ENCODE measurements at regions not wholly inside any gene's neighbourhood (a gene's known extent, or its start where the extent isn't known, plus 50 kb on each side); places are given as distances from the start of the nearest gene placed in this dataset.

DNA sequence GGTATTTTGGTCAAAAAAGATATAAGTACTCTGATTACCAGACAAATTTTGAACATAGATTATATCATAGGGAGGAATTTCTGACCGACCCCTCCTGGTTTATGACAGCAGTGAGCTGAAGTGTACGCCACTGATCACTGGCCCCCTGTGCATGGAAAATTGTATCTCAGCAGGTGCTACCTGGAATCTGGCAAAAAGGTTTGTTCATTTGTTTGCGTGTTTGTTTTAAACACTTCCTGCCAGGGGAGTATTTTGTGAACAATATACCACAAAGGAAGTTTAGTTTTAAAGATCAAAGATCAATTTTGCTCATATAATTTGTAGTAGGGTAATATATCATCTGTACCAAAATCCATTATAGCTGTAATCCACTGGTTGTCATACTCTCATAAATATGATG is 219.7 kb upstream of the TENM3 start:
- Histone ChIP-seq H3K36me3 (ENCODE audit: insufficient read depth, low read length) (no peaks in the 10 kb centered on the region), H3K4me3 (ENCODE audit: low read depth, low read length) (no peak overlapping the region), H3K4me1 (ENCODE audit: control insufficient read depth, insufficient read depth, low read length, unreplicated experiment) (no peaks in the 10 kb centered on the region), H2AFZ (ENCODE audit: low read length, unreplicated experiment) (peak overlapping the region; percentile 70), H3K27ac (ENCODE audit: low read depth, low read length) (no peak overlapping the region), H3K79me2 (ENCODE audit: control insufficient read depth, insufficient read depth, low read length, unreplicated experiment) (no peaks in the 10 kb centered on the region), H3K27me3 (ENCODE audit: insufficient read depth, low read length) (no peaks in the 10 kb centered on the region)

DNA sequence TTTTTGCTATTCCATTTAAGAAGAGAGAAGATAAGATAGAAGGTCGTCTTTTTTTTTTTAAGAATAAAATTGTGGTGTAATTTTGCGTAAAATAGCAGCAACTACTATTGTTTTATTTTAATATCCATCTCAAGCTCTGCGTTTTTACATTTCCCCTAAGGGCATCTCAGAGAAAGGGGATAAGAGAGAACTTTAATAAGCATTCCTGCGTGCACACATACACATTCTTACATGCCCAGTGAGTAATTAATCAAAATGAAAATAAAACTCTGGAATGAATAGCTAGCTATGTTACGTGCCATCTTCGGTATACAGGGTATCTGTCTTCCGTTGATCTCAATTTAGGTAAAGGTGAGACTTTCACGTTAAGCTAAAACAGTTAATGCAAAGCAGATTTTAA is 200.3 kb upstream of the TENM3 start:
- H3K4me3 ChIP-seq (ENCODE audit: low read depth, low read length): no peak overlapping the region
- H3K27ac ChIP-seq (ENCODE audit: low read depth, low read length): no peak overlapping the region
- H3K36me3 ChIP-seq (ENCODE audit: insufficient read depth, low read length): no peaks in the 10 kb centered on the region
- no peaks in the 10 kb centered on the region for H3K27me3 ChIP-seq (ENCODE audit: insufficient read depth, low read length)
- H3K79me2 ChIP-seq (ENCODE audit: control insufficient read depth, insufficient read depth, low read length, unreplicated experiment): no peaks in the 10 kb centered on the region
- no peak overlapping the region for H2AFZ ChIP-seq (ENCODE audit: low read length, unreplicated experiment)
- no peaks in the 10 kb centered on the region for H3K4me1 ChIP-seq (ENCODE audit: control insufficient read depth, insufficient read depth, low read length, unreplicated experiment)

DNA sequence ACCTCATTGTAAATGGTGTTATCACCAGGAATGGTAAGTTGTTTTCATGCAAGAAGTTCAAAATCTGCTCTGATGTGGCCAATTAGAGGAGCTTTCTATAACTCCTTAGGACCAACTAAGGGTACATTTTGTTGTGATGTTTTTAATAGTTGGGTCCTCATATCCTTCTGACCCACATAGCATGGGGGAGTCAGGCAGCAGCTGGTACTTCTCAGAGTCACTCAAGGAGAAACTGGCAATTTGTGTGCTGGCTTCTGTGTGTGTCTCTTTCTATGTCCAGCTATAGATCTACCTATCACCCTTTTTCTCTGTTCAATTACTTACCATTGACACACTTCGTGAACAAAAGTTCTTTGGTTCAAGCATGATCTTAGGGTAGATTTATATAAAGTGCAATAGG is 194.3 kb upstream of the TENM3 start:
- H3K79me2 ChIP-seq (ENCODE audit: control insufficient read depth, insufficient read depth, low read length, unreplicated experiment): no peaks in the 10 kb centered on the region
- H2AFZ ChIP-seq (ENCODE audit: low read length, unreplicated experiment): no peak overlapping the region

DNA sequence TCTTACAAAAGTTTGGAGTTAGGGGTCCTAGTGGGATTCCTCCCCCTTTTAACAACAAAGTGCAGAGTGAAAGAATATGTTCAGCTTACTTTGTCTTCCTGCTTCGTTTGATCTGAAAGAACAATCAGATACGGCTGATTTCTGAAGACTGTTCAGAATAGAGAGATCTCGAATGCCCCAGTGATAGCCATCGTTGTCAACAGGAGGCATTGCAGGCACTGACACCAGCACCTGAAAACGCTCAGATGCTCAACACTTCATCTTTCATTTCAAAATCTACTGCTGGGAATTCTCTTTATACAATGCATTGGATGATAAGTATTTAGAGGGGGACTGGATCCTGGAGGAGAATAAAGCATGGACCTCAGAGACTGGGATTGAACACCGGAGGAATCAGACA is 186.3 kb upstream of the TENM3 start:
- no peaks in the 10 kb centered on the region for H3K27me3 ChIP-seq (ENCODE audit: insufficient read depth, low read length)
- H3K4me3 ChIP-seq (ENCODE audit: low read depth, low read length): no peak overlapping the region
- H3K4me1 ChIP-seq (ENCODE audit: control insufficient read depth, insufficient read depth, low read length, unreplicated experiment): no peaks in the 10 kb centered on the region
- H3K79me2 ChIP-seq (ENCODE audit: control insufficient read depth, insufficient read depth, low read length, unreplicated experiment): no peaks in the 10 kb centered on the region
- H2AFZ ChIP-seq (ENCODE audit: low read length, unreplicated experiment): no peak overlapping the region
- no peak overlapping the region for H3K27ac ChIP-seq (ENCODE audit: low read depth, low read length)
- H3K36me3 ChIP-seq (ENCODE audit: insufficient read depth, low read length): no peaks in the 10 kb centered on the region

More for the DNA sequence above, 194.3 kb upstream of the TENM3 start:
- Histone ChIP-seq H3K27ac (ENCODE audit: low read depth, low read length) (no peak overlapping the region), H3K4me1 (ENCODE audit: control insufficient read depth, insufficient read depth, low read length, unreplicated experiment) (no peaks in the 10 kb centered on the region), H3K36me3 (ENCODE audit: insufficient read depth, low read length) (no peaks in the 10 kb centered on the region), H3K4me3 (ENCODE audit: low read depth, low read length) (no peak overlapping the region), H3K27me3 (ENCODE audit: insufficient read depth, low read length) (no peaks in the 10 kb centered on the region)

DNA sequence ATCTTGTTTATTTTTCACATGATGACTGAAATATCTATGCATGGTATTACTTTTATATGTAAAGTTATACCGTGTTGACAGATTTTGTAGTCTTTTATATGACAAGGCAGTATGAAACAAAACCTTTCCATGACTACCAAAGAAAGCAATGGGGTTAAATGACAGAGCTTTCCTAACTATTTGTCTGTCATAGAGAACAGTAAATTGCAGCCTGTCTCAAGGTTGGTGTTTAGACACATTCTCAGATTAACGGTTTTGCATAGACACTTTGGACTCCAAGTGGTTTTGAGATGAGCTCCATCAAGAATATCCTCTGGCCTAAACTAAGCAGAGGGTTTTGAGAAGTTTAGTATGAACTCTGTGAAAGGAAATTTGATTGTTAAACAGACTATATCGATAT is 180.7 kb upstream of the TENM3 start:
- Histone ChIP-seq H2AFZ (ENCODE audit: low read length, unreplicated experiment) (peak overlapping the region; percentile 6), H3K36me3 (ENCODE audit: insufficient read depth, low read length) (no peaks in the 10 kb centered on the region), H3K27me3 (ENCODE audit: insufficient read depth, low read length) (no peaks in the 10 kb centered on the region), H3K27ac (ENCODE audit: low read depth, low read length) (peak overlapping the region; percentile 40), H3K79me2 (ENCODE audit: control insufficient read depth, insufficient read depth, low read length, unreplicated experiment) (no peaks in the 10 kb centered on the region), H3K4me3 (ENCODE audit: low read depth, low read length) (peak overlapping the region; percentile 19; the same call in 1 of the 2 replicates), H3K4me1 (ENCODE audit: control insufficient read depth, insufficient read depth, low read length, unreplicated experiment) (peaks cover 17% of the 10 kb centered on the region)

DNA sequence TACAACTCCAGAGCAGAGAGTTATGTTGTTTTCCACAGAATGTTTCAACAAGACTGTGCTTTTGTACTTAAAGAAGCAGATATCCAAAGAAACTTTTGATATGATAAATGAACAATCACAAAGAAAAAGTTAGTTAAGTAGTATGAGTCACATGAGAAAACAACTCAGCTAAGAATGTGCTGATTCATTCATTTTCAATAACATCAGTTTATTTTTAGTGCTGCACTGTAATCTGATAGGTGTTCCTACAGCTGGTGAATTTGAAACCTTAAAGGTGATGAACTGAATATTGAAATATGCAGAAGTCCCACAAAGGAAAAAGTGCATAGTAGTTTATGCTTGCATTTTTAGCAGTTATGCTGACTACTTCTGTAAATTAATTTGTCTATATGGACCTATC is 180.3 kb upstream of the TENM3 start:
- Histone ChIP-seq H3K36me3 (ENCODE audit: insufficient read depth, low read length) (no peaks in the 10 kb centered on the region), H3K27ac (ENCODE audit: low read depth, low read length) (peak overlapping the region; percentile 40), H2AFZ (ENCODE audit: low read length, unreplicated experiment) (peak overlapping the region; percentile 6), H3K4me3 (ENCODE audit: low read depth, low read length) (peak overlapping the region; percentile 27; the same call in 1 of the 2 replicates), H3K27me3 (ENCODE audit: insufficient read depth, low read length) (no peaks in the 10 kb centered on the region), H3K4me1 (ENCODE audit: control insufficient read depth, insufficient read depth, low read length, unreplicated experiment) (peaks cover 17% of the 10 kb centered on the region), H3K79me2 (ENCODE audit: control insufficient read depth, insufficient read depth, low read length, unreplicated experiment) (no peaks in the 10 kb centered on the region)

DNA sequence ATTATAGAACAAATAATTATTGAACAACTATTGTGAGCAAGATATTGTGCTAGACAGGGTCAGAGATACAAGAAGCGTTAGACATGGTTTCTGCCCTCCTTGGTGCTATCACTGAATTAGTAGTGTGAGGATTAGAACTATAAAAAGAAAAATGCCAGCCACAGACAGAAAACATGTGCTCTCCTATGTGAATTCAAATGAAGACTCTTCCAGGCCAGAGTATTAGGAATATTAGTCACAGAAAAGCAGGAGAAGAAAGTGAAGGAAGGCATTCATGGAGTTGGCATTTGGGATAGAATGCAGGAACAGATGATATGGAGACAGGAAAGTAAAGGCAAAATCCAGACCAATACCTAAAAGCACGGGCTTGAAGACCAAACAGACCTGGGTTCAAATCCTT is 179.6 kb upstream of the TENM3 start:
- no peak overlapping the region for H3K27ac ChIP-seq (ENCODE audit: low read depth, low read length)
- H3K79me2 ChIP-seq (ENCODE audit: control insufficient read depth, insufficient read depth, low read length, unreplicated experiment): no peaks in the 10 kb centered on the region
- no peaks in the 10 kb centered on the region for H3K36me3 ChIP-seq (ENCODE audit: insufficient read depth, low read length)
- H3K27me3 ChIP-seq (ENCODE audit: insufficient read depth, low read length): no peaks in the 10 kb centered on the region
- no peak overlapping the region for H2AFZ ChIP-seq (ENCODE audit: low read length, unreplicated experiment)
- H3K4me1 ChIP-seq (ENCODE audit: control insufficient read depth, insufficient read depth, low read length, unreplicated experiment): peaks cover 17% of the 10 kb centered on the region
- no peak overlapping the region for H3K4me3 ChIP-seq (ENCODE audit: low read depth, low read length)

DNA sequence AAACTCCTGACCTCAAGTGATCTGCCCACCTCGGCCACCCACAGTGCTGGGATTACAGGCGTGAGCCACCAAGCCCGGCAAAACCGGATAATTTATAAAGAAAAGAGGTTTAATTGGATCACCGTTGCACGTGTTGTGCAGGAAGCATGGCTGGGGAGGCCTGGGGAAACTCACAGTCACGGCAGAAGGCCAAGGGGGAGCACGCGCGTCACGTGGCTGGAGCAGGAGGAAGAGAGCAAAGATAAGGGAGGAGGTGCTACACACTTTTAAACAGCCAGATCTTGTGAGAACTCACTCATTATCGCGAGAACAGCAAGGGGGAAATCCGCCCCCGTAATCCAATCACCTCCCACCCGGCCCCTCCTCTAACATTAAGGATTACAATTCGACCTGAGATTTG is 177.9 kb upstream of the TENM3 start:
- Histone ChIP-seq H3K27ac (ENCODE audit: low read depth, low read length) (no peak overlapping the region), H2AFZ (ENCODE audit: low read length, unreplicated experiment) (no peak overlapping the region), H3K79me2 (ENCODE audit: control insufficient read depth, insufficient read depth, low read length, unreplicated experiment) (no peaks in the 10 kb centered on the region), H3K4me3 (ENCODE audit: low read depth, low read length) (no peak overlapping the region), H3K27me3 (ENCODE audit: insufficient read depth, low read length) (no peaks in the 10 kb centered on the region), H3K36me3 (ENCODE audit: insufficient read depth, low read length) (no peaks in the 10 kb centered on the region), H3K4me1 (ENCODE audit: control insufficient read depth, insufficient read depth, low read length, unreplicated experiment) (peaks cover 17% of the 10 kb centered on the region)

DNA sequence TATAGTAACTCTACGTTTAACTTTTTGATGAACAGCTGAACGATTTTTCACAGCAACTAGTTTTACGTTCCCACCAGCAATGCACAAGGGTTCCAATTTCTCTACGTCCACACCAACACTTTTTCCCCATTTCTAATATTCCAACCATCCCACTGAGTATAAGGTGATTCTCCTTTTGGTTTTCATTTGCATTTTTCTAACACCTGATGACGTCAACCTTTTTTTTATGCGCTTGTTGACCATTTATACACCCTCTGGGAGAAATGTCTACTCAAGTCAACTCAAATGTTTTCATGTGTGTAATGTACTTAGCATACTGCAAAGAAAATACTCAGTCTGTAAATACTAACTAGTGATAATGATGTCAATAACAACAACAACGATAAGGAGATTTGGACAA is 177.2 kb upstream of the TENM3 start:
- peaks cover 17% of the 10 kb centered on the region for H3K4me1 ChIP-seq (ENCODE audit: control insufficient read depth, insufficient read depth, low read length, unreplicated experiment)
- no peaks in the 10 kb centered on the region for H3K27me3 ChIP-seq (ENCODE audit: insufficient read depth, low read length)
- no peaks in the 10 kb centered on the region for H3K79me2 ChIP-seq (ENCODE audit: control insufficient read depth, insufficient read depth, low read length, unreplicated experiment)
- H2AFZ ChIP-seq (ENCODE audit: low read length, unreplicated experiment): no peak overlapping the region
- no peaks in the 10 kb centered on the region for H3K36me3 ChIP-seq (ENCODE audit: insufficient read depth, low read length)
- H3K4me3 ChIP-seq (ENCODE audit: low read depth, low read length): no peak overlapping the region
- H3K27ac ChIP-seq (ENCODE audit: low read depth, low read length): no peak overlapping the region

DNA sequence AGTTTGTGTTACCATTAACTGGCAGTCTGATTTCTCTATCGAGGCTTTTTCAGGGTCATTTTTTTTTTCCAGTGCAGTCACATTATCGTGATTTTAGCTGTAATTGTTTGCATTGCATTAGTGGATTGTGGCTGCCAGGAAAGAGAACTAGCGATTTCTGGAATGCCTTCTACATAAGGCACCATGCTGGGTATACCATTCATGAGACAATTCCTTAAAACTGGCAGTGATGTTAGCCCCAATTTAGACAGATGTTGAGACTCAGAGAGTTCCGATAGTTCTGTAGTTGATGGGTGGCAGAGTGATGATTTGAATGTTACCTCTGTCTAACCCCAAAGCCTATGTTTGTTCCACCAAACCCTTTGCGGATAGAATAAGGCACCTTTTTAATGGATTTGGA is 175.4 kb upstream of the TENM3 start:
- H3K27ac ChIP-seq (ENCODE audit: low read depth, low read length): no peak overlapping the region
- no peaks in the 10 kb centered on the region for H3K79me2 ChIP-seq (ENCODE audit: control insufficient read depth, insufficient read depth, low read length, unreplicated experiment)
- no peaks in the 10 kb centered on the region for H3K36me3 ChIP-seq (ENCODE audit: insufficient read depth, low read length)
- H3K4me3 ChIP-seq (ENCODE audit: low read depth, low read length): no peak overlapping the region
- H3K4me1 ChIP-seq (ENCODE audit: control insufficient read depth, insufficient read depth, low read length, unreplicated experiment): peaks cover 14% of the 10 kb centered on the region
- H2AFZ ChIP-seq (ENCODE audit: low read length, unreplicated experiment): no peak overlapping the region
- H3K27me3 ChIP-seq (ENCODE audit: insufficient read depth, low read length): no peaks in the 10 kb centered on the region

DNA sequence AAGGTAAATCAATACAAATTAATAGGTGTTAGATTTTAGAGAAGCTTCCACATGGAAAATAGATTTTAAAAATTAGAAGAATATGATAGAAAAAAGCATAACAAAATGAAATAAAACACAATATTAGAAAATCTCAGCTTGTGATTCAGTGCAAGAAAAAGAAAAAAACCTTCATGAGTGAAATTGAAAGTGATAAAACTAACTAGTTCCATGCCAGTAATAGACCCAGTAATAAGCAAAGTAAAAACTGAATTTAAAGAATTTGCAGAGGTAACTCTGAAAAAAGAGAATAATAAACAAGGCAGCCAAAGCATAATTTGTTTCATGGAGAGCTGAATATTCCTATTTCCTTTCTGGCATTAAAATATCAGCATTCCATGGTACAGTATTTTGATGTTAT is 174.3 kb upstream of the TENM3 start:
- Histone ChIP-seq H3K4me3 (ENCODE audit: low read depth, low read length) (no peak overlapping the region), H2AFZ (ENCODE audit: low read length, unreplicated experiment) (no peak overlapping the region), H3K79me2 (ENCODE audit: control insufficient read depth, insufficient read depth, low read length, unreplicated experiment) (no peaks in the 10 kb centered on the region), H3K27ac (ENCODE audit: low read depth, low read length) (no peak overlapping the region), H3K4me1 (ENCODE audit: control insufficient read depth, insufficient read depth, low read length, unreplicated experiment) (peaks cover 4% of the 10 kb centered on the region), H3K27me3 (ENCODE audit: insufficient read depth, low read length) (no peaks in the 10 kb centered on the region), H3K36me3 (ENCODE audit: insufficient read depth, low read length) (no peaks in the 10 kb centered on the region)
